ENCODE measurements at regions not wholly inside any gene's neighbourhood (a gene's known extent, or its start where the extent isn't known, plus 50 kb on each side); places are given as distances from the start of the nearest gene placed in this dataset.

DNA sequence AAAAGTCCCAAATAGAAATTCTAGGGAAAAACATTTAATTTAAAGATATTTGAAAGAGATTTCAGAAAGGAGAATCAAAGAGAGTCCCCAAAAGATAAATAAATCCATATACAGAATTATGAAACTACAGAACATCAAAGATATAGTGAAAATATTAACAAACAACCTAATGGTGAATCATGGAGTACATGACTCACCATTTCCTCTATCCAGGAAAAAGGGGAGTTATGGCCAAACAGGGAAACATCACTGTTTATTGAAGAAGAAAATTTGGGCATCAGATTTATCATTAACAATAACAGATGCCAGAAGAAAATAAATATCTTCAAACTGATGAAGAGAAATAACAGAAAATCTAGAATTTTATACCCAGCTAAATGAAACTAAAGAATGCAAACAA lies 448.3 kb downstream of the CDH2 start:
- no peak for TF ChIP-seq EZH2 (IDR thresholded peaks at IDR 0.05; ENCODE audit: borderline replicate concordance, low read depth, low read length, severe bottlenecking)
- no peak for TF ChIP-seq POLR2AphosphoS5 (IDR thresholded peaks at IDR 0.05; ENCODE audit: insufficient read depth, low read depth, low read length)
- TF ChIP-seq GATA2 (IDR thresholded peaks at IDR 0.05; ENCODE audit: insufficient read depth, insufficient read length, low read depth, low read length), result no peak
- TF ChIP-seq, protein P1, sequence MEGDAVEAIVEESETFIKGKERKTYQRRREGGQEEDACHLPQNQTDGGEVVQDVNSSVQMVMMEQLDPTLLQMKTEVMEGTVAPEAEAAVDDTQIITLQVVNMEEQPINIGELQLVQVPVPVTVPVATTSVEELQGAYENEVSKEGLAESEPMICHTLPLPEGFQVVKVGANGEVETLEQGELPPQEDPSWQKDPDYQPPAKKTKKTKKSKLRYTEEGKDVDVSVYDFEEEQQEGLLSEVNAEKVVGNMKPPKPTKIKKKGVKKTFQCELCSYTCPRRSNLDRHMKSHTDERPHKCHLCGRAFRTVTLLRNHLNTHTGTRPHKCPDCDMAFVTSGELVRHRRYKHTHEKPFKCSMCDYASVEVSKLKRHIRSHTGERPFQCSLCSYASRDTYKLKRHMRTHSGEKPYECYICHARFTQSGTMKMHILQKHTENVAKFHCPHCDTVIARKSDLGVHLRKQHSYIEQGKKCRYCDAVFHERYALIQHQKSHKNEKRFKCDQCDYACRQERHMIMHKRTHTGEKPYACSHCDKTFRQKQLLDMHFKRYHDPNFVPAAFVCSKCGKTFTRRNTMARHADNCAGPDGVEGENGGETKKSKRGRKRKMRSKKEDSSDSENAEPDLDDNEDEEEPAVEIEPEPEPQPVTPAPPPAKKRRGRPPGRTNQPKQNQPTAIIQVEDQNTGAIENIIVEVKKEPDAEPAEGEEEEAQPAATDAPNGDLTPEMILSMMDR (IDR thresholded peaks at IDR 0.05; ENCODE audit: extremely low read depth in 1 of 2, insufficient read depth in 1 of 2, low read depth in 1 of 2, low read length in 2 of 2), result no peak
